ENCODE measurements at regions not wholly inside any gene's neighbourhood (a gene's known extent, or its start where the extent isn't known, plus 50 kb on each side); places are given as distances from the start of the nearest gene placed in this dataset.

DNA sequence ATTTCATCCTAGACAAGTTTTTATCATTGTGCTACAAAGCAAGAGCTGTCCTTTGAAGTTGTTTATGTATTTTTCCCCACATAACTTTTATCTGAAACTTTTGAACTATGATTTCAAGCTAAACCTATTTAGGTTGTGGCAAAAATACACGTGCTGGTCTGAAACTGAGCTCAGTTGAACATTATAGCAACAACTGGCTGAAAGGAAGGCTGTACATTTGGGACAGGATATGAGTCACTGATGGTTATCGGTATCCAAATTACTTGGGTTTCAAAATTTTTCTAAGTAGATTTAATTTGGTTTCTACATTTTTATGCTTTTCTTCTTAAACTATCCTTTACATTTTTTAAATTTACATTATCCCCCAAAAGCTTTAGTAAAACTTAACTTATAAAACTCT is 627.3 kb upstream of the NUDT12 start:
- peak; percentile 84 for DNase-seq (ENCODE audit: low spot score)
- Histone ChIP-seq H3K4me1 (ENCODE audit: insufficient read depth, low read length, poor library complexity, severe bottlenecking) (no peaks in the 10 kb centered on the region), H3K9me3 (ENCODE audit: low read depth, low read length, poor library complexity, severe bottlenecking) (peaks cover 19% of the 10 kb centered on the region), H3K27me3 (replicated peaks; ENCODE audit: insufficient read depth, low read depth, low read length, poor library complexity) (no peaks in the 10 kb centered on the region), H3K27ac (ENCODE audit: low read depth, low read length, poor library complexity, severe bottlenecking) (no peak overlapping the region), H3K36me3 (ENCODE audit: insufficient read depth, low read length, poor library complexity, severe bottlenecking) (no peaks in the 10 kb centered on the region), H3K4me3 (ENCODE audit: low read depth, low read length, poor library complexity, severe bottlenecking) (no peak overlapping the region)
- ChIA-PET CTCF (interaction anchor here (1.4 kb wide), 1 partner anchor 11 kb away, joined by 3 read pairs; no protein-coding TSS in a partner anchor), POLR2A (ENCODE audit: low non-redundant PET) (no interaction called here)
- intact Hi-C loops (cut with micrococcal nuclease; ENCODE audit: unreplicated experiment) = no loop called here
- BruUV-seq (replicated peaks) = no TSS peak
- TF ChIP-seq EZH2 (IDR thresholded peaks at IDR 0.05; ENCODE audit: borderline replicate concordance, low read depth, low read length, poor library complexity, severe bottlenecking) (no peak), CTCF (conservative IDR thresholded peaks at IDR 0.05; ENCODE audit: low read depth, low read length) (no peak)

GRCh38 chr5:104189031-104189430 is 626.4 kb upstream of the NUDT12 start:
- no peak for TF ChIP-seq EZH2 (IDR thresholded peaks at IDR 0.05; ENCODE audit: borderline replicate concordance, low read depth, low read length, poor library complexity, severe bottlenecking)
- TF ChIP-seq CTCF (conservative IDR thresholded peaks at IDR 0.05; ENCODE audit: low read depth, low read length) = no peak
- POLR2A ChIA-PET (ENCODE audit: low non-redundant PET) = interaction anchor here (0.6 kb wide), 1 partner anchor 52 kb away, joined by 3 read pairs; no protein-coding TSS in a partner anchor
- H3K27me3 ChIP-seq (replicated peaks; ENCODE audit: insufficient read depth, low read depth, low read length, poor library complexity) = no peaks in the 10 kb centered on the region
- no peak for DNase-seq (ENCODE audit: low spot score)
- intact Hi-C loops (cut with micrococcal nuclease; ENCODE audit: unreplicated experiment) = no loop called here
- no peaks in the 10 kb centered on the region for H3K4me1 ChIP-seq (ENCODE audit: insufficient read depth, low read length, poor library complexity, severe bottlenecking)
- H3K9me3 ChIP-seq (ENCODE audit: low read depth, low read length, poor library complexity, severe bottlenecking) = peaks cover 19% of the 10 kb centered on the region
- no TSS peak for BruUV-seq (replicated peaks)
- no peak overlapping the region for H3K27ac ChIP-seq (ENCODE audit: low read depth, low read length, poor library complexity, severe bottlenecking)
- no peak overlapping the region for H3K4me3 ChIP-seq (ENCODE audit: low read depth, low read length, poor library complexity, severe bottlenecking)
- no peaks in the 10 kb centered on the region for H3K36me3 ChIP-seq (ENCODE audit: insufficient read depth, low read length, poor library complexity, severe bottlenecking)
- CTCF ChIA-PET = interaction anchor here (1.4 kb wide), 1 partner anchor 10 kb away, joined by 3 read pairs; no protein-coding TSS in a partner anchor

GRCh38 chr5:104187656-104188055 is 625.1 kb upstream of the NUDT12 start:
- Histone ChIP-seq H3K9me3 (ENCODE audit: low read depth, low read length, poor library complexity, severe bottlenecking) (peaks cover 19% of the 10 kb centered on the region), H3K27ac (ENCODE audit: low read depth, low read length, poor library complexity, severe bottlenecking) (no peak overlapping the region), H3K27me3 (replicated peaks; ENCODE audit: insufficient read depth, low read depth, low read length, poor library complexity) (no peaks in the 10 kb centered on the region), H3K4me3 (ENCODE audit: low read depth, low read length, poor library complexity, severe bottlenecking) (no peak overlapping the region), H3K4me1 (ENCODE audit: insufficient read depth, low read length, poor library complexity, severe bottlenecking) (no peaks in the 10 kb centered on the region), H3K36me3 (ENCODE audit: insufficient read depth, low read length, poor library complexity, severe bottlenecking) (no peaks in the 10 kb centered on the region)
- POLR2A ChIA-PET (ENCODE audit: low non-redundant PET) = no interaction called here
- TF ChIP-seq CTCF (conservative IDR thresholded peaks at IDR 0.05; ENCODE audit: low read depth, low read length) (no peak), EZH2 (IDR thresholded peaks at IDR 0.05; ENCODE audit: borderline replicate concordance, low read depth, low read length, poor library complexity, severe bottlenecking) (no peak)
- intact Hi-C loops (cut with micrococcal nuclease; ENCODE audit: unreplicated experiment) = no loop called here
- no TSS peak for BruUV-seq (replicated peaks)
- CTCF ChIA-PET = no interaction called here
- DNase-seq (ENCODE audit: low spot score) = no peak

Data from A673 (cell line).